ENCODE measurements at regions not wholly inside any gene's neighbourhood (a gene's known extent, or its start where the extent isn't known, plus 50 kb on each side); places are given as distances from the start of the nearest gene placed in this dataset.

GRCh38 chr5:136642976-136643375, 277.6 kb upstream of the TRPC7 start:
- WGBS, 2 experiments (ENCODE audit: extremely low coverage in 2 of 2, insufficient read length in 1 of 2), result 0% methylated on average over 1 of the region's 2 CpGs; no CpG with 5 or more reads in 1 of the 2 experiments
- H2BK15ac ChIP-seq (ENCODE audit: low read depth, low read length), result no peak overlapping the region
- POLR2A ChIA-PET (ENCODE audit: unreplicated experiment), result no interaction called here
- no peak overlapping the region for H3K56ac ChIP-seq (ENCODE audit: extremely low read depth, insufficient read depth, low read length)
- no peaks in the 10 kb centered on the region for H3K27me3 ChIP-seq (ENCODE audit: control insufficient read depth, insufficient read depth, low read length)
- no peak overlapping the region for H4K91ac ChIP-seq (ENCODE audit: insufficient read depth, low read depth, low read length)
- CTCF ChIA-PET, result no interaction called here
- intact Hi-C loops (cut with micrococcal nuclease), result no loop called here
- no peak for DNase-seq
- no peaks in the 10 kb centered on the region for H3K4me1 ChIP-seq (ENCODE audit: control insufficient read depth, insufficient read depth, low read length)
- no peak overlapping the region for H2BK120ac ChIP-seq (ENCODE audit: low read depth, low read length)
- dilution Hi-C loops (cut with HindIII; ENCODE audit: low sequenced_read_pairs, unreplicated experiment), result no loop called here
- no TSS peak for BruUV-seq (replicated peaks)
- no peaks in the 10 kb centered on the region for H3K36me3 ChIP-seq (ENCODE audit: control insufficient read depth, insufficient read depth, low read length)
- TF ChIP-seq MXI1 (IDR thresholded peaks at IDR 0.05; ENCODE audit: borderline replicate concordance, low read depth, low read length), result no peak
- TF ChIP-seq CHD1 (IDR thresholded peaks at IDR 0.05; ENCODE audit: low read depth, low read length), result no peak
- TF ChIP-seq CEBPB (IDR thresholded peaks at IDR 0.05; ENCODE audit: low read depth, low read length), result no peak
- no peak for TF ChIP-seq BHLHE40 (IDR thresholded peaks at IDR 0.05; ENCODE audit: low read depth, low read length)
- no peak for TF ChIP-seq POLR2A (IDR thresholded peaks at IDR 0.05; ENCODE audit: low read depth, low read length)
- no peak for TF ChIP-seq ELK1 (IDR thresholded peaks at IDR 0.05; ENCODE audit: borderline replicate concordance, low read depth, low read length)
- TF ChIP-seq RAD21 (IDR thresholded peaks at IDR 0.05; ENCODE audit: low read length), result no peak
- no peak for TF ChIP-seq USF2 (IDR thresholded peaks at IDR 0.05; ENCODE audit: low read depth, low read length)
- no peak for TF ChIP-seq RFX5 (IDR thresholded peaks at IDR 0.05; ENCODE audit: low read depth, low read length)
- no peak for TF ChIP-seq RCOR1 (IDR thresholded peaks at IDR 0.05; ENCODE audit: insufficient replicate concordance, low read length)
- no peak for TF ChIP-seq MAFK (IDR thresholded peaks at IDR 0.05; ENCODE audit: low read depth, low read length)
- TF ChIP-seq SMC3 (IDR thresholded peaks at IDR 0.05; ENCODE audit: low read depth, low read length), result no peak
- TF ChIP-seq FOS (IDR thresholded peaks at IDR 0.05; ENCODE audit: low read depth, low read length), result no peak
- no peak for TF ChIP-seq MAZ (IDR thresholded peaks at IDR 0.05; ENCODE audit: borderline replicate concordance, low read depth, low read length)
- no peak for TF ChIP-seq NFE2L2 (IDR thresholded peaks at IDR 0.05; ENCODE audit: low read depth, low read length)
- no peak for TF ChIP-seq CTCF (conservative IDR thresholded peaks at IDR 0.05; ENCODE audit: low read depth, low read length)
- H3K27ac ChIP-seq (ENCODE audit: insufficient read depth, low read length), result no peak overlapping the region
- H3K9me3 ChIP-seq (ENCODE audit: control insufficient read depth, insufficient read depth, low read length), result peaks cover 9% of the 10 kb centered on the region; the same call in 1 of the 2 replicates
- H2AK9ac ChIP-seq (replicated peaks; ENCODE audit: low read depth, low read length, poor library complexity), result no peak overlapping the region
- no peaks in the 10 kb centered on the region for H3K9me1 ChIP-seq (ENCODE audit: insufficient read depth, low read length)
- H2AK5ac ChIP-seq (ENCODE audit: low read depth, low read length), result no peak overlapping the region
- H4K5ac ChIP-seq (ENCODE audit: low read depth, low read length), result no peak overlapping the region
- no peaks in the 10 kb centered on the region for H3K79me1 ChIP-seq (ENCODE audit: low read depth in 1 of 2, low read length in 2 of 2)
- no peak overlapping the region for H3K4me2 ChIP-seq (ENCODE audit: low read depth, low read length)
- no peak overlapping the region for H4K8ac ChIP-seq (ENCODE audit: low read depth in 2 of 2, low read length in 2 of 2)
- no peak for ATAC-seq (ENCODE audit: low read depth)
- H3K23ac ChIP-seq (ENCODE audit: low read depth, low read length), result no peak overlapping the region
- no peak overlapping the region for H3K9ac ChIP-seq (ENCODE audit: low read depth, low read length)
- H2AFZ ChIP-seq (replicated peaks; ENCODE audit: low read length, poor library complexity), result no peak overlapping the region
- no peak overlapping the region for H3K4ac ChIP-seq (ENCODE audit: low read depth, low read length)
- no peak overlapping the region for H3K4me3 ChIP-seq (ENCODE audit: insufficient read depth, low read depth, low read length)
- no peak overlapping the region for H2BK20ac ChIP-seq (ENCODE audit: low read depth, low read length)
- in situ Hi-C loops (cut with MboI; ENCODE audit: low sequenced_read_pairs), result no loop called here
- H3K14ac ChIP-seq (replicated peaks; ENCODE audit: low read depth, low read length), result no peak overlapping the region
- no peaks in the 10 kb centered on the region for H4K20me1 ChIP-seq (ENCODE audit: insufficient read depth, low read length)
- no peak overlapping the region for H2BK5ac ChIP-seq (ENCODE audit: low read depth, low read length, poor library complexity, severe bottlenecking)
- no peak overlapping the region for H3K18ac ChIP-seq (ENCODE audit: low read depth, low read length)

All from IMR-90 (cell line).